HG02852 (cell line): ENCODE measurements at regions not wholly inside any gene's neighbourhood (a gene's known extent, or its start where the extent isn't known, plus 50 kb on each side); places are given as distances from the start of the nearest gene placed in this dataset.
"Not testable (repeated sequence)": the region's sequence is repeated elsewhere in the genome, so short reads cannot be mapped to it uniquely, and the experiment has no call there.

Experiments
- ATAC-seq: cut with Tn5 transposase; IDR thresholded peaks from one replicate; pipeline ENCODE4 v1.9.1; 2021; ENCODE audit warnings: mild to moderate bottlenecking, moderate library complexity; ENCODE audit not compliant: unreplicated experiment

DNA sequence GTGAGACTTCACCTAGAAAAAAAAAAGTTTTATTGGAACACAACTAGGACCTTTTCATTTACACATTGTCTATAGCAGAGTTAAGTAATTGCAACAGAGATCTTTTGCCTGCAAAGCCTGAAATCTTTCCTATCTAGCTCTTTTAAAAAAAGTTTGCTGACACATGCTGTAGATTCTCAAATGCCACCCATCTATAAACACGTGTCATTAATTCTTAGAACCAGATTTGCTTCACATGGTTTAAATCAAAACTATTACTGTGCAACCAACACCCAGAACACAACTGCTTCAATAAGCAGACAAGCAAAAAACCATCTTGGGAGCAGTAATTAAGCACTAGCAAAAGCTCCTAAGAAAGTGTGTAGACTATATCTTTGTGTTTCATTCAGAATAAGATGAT is 55.0 kb downstream of the OXSM start:
- ATAC-seq, result no peak

DNA sequence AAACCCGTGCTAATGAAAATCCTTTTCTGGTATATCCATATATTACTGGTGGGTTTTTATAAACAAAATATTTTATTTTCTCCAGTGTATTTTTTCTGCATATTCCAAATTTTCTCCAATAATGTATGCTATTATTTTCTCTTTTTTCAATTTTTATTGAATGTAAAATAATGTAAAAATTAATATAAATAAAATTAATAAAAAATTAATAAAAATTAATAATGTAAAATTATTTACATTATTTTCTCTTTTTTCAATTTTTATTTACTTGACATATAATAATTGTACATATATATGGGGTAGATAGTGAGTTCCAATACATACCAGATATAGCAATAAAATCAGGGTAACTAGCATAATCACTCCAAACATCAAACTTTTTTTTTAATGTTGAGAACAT is 56.4 kb downstream of the OXSM start:
- ATAC-seq, result no peak

DNA sequence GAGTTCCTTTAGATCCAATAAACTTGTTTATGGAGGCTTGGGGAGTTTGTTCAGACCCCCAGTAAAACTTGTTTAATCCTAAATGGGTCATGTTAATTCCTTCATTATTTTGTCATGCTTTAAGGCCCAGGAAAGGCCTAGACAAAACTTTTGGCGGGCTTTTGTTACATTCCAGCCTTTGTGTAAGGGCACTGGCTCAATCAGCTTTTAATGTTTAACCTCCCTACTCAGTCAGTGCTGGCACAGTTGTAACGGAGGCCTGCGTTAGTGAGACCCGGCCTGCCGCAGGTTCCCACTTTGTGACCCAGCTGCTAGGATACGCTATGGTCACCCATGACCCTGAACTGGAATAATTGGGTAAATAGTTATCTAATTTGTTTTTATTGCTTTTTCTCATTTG is 59.2 kb downstream of the OXSM start:
- ATAC-seq, result no peak

DNA sequence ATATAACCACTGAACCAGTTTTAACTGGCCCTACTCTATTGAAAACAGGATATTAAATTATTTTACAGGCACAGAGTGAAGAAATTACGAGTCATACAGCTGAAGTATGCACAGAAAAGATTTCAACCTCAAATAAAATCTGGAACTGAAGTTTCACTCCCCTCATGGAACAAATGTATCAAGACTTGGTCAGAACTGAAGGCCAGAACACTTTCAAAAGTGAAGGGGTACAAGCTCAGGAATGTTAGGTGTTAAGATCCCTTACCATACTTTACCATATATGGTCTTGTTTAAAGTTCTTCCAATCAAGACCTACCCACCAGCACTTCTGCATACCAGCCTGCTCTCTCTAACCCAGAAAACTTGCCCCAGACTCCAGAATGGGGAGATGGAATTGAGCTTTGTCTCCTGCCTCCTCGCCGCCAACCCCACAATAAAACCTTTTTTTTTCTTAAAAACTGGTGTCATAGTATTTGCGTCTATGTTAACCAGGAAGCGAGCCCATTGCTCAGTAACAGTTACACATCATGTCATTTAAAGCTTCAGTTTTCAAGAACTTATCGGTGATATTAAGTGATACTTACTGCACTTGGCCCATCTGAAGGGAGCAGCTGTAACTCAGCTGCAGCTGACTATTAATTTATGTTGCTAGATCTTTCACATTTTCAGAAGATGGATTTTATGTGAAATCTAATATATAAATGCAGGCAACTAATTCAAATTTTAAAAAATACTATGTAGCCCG is 59.9 kb downstream of the OXSM start:
- no peak for ATAC-seq

DNA sequence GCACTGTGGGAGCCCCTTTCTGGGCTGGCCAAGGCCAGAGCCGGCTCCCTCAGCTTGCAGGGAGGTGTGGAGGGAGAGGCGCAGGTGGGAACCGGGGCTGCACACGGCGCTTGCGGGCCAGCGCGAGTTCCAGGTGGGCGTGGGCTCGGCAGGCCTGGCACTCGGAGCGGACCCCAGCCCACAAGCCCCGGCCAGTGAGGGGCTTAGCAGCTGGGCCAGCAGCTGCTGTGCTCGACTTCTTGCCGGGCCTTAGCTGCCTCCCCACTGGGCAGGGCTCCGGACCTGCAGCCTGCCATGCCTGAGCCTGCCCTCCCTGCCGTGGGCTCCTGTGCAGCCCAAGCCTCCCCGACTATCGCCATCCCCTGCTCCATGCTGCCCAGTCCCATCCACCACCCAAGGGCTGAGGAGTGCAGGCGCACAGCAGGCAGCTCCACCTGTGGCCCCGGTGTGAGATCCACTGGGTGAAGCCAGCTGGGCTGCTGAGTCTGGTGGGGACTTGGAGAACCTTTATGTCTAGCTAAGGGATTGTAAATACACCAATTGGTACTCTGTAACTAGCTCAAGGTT is 61.9 kb downstream of the OXSM start:
- not testable (repeated sequence) for ATAC-seq

DNA sequence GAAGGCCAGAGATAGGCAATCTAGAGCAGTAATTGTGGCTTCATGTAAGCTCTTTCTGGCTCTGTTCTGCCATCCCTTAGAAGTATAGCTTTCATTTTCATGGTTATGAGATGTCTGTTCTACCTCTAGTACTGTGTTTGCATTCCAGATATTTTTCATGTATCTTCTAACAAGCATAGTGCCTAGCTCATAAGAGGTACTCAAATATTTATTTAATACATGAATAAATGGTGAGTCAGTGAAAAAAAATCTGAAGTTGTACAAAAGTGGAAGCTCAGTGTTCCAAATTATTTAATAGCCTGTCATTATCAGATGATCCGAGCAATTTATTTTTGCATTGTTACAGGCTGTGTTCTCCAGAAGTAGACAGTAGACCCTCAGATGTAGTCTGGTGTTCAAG is 64.3 kb downstream of the OXSM start:
- ATAC-seq, result no peak

DNA sequence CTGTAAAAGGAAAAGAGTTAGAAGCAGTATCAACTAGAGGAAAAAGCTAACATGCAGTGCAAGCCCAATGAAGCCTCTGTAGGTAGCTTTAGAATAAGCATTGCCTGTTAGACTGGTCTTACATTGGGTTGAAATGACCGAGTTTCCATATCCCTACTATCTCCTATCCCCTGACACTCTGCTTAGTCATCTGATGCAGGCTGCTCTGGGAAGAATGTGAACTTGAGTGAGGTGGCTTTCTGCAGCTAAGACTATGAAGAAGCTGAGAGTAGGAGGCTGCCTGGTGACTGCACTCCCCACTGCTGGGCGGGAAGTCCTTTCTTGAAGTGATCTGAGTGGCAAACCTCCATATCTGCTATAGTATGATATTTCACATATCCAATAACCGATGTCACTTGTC is 64.7 kb downstream of the OXSM start:
- ATAC-seq, result no peak

DNA sequence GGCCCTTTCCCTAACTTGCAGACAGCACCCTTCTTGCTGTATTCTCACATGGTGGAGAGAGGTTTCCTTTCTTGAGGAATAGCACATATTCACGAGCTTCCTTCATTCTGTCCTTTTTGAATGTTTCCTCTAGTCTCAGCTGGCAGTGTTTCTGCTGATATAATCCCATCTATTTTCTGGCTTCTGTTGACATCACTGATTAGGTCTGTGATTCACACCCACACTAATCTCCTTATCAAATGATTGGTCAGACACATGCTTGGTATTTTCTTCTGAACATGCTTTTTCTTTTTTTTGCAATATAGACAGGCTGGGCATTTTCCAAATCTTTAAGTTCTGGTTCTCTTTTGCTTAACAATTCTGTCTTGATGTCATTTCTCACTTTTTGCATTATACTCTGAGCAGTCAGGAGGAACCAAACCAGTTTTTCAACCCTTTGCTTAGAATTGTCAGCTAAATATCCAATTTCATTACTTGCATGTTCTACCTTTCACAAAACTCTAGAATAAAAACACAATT is 65.4 kb downstream of the OXSM start:
- ATAC-seq, result no peak

DNA sequence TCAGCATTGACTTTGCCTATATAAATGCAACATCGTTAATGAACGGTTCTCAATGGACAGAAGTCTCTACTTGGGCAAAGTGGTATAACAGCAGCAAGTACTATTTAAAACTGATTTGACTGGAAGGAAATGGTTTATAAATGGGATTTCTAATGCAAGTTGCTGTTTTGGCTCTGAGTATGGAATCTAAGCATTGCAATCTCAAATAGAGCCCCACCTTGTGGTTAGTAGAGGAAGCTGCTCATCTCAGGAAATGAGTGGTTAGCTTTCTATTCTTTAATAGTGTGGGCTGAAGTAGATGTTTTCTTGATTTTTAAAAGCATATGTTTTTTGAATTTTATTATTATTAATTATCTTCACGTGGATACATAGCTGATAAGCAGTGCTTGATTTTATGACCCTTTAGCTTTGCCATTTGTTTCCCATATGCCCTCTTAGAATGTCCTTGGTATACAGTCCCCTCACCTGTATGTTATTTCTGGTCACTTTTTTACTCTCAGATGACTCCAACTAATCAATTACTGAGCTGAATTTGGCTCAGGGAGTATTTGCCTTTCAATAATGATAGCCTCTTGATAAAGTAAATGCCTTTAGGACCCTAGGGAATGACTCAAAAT is 67.1 kb downstream of the OXSM start:
- ATAC-seq, result peak; percentile 91

DNA sequence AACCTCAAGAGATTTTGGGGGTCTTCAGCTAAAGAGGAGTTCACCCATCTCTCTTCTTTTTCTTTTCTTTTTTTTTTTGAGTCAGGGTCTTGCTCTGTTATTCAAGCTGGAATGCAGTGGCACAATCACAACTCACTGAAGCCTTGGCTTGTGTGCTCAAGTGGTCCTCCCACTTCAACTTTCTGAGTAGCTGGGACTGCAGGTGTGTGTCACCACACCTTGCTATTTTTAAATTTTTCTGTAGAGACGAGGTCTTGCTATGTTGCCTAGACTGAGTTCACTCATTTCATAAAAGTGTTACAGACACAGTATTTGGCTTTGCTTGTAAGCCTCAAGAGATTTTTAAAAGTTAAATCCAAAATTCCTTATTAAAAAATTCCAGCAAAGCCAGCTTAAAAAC is 71.7 kb downstream of the OXSM start:
- ATAC-seq, result no peak

DNA sequence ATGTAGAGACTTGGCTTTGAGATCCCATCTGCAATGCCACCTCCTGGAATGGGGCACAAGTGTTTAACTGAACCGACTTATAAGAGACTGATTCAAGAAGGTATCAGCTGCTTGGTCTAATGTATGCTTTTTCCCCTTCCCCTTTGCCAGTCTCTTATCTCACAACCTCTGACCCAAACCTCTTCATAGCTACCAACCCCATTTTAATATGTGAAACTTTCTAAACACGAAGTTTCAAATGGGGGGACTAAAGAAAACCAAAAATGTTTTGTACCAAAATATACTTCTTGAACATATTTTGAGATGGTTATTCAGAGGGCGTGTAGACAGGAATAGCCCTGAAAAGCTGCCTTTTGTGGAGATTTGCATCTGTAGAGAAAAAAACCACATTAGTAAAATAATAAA is 73.1 kb downstream of the OXSM start:
- peak; percentile 67 for ATAC-seq

DNA sequence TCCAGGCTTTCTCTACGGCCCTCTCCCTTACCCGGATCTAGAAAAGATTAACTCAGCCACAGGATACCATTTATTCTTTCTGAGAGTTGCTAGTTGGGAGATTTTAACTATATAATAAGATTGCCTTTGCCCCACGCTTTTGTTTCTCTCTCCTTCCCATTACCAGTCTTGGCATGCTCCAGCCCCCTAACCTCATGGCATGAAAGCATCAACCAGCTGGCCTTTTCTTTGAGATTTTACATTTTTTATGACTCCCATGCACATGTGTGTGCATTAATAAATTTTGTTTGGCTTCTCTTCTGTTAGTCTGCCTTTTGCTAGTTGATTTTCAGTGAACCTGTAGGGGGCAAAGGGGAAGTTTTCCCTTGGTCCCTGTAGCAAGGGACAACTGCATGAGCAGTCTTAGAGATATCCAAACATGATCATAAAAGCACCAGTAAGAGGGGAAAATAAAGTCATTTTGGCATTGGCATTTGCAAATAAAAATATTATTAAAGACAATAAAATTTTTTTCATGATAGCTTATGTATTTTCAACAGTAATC is 73.6 kb downstream of the OXSM start:
- ATAC-seq, result peak; percentile 43

DNA sequence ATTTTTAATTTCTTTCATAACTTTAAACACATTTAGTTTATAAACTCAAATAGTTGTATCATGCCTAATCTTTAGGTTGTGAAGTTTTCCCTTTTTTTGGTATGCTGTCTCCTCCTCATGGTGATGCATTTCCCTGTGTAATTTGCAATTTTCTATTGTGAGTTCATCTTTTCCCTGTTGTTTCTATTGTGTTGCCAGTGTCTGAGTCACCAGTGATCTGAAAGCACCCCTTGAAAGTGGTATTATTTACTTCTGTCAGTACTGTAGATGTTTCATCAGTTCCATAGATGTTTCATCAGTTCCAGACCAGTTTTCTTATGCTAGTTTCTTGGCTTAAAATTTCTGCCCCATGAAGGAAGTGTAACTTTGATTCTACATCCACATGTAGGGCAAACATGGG is 80.6 kb downstream of the OXSM start:
- ATAC-seq, result no peak

DNA sequence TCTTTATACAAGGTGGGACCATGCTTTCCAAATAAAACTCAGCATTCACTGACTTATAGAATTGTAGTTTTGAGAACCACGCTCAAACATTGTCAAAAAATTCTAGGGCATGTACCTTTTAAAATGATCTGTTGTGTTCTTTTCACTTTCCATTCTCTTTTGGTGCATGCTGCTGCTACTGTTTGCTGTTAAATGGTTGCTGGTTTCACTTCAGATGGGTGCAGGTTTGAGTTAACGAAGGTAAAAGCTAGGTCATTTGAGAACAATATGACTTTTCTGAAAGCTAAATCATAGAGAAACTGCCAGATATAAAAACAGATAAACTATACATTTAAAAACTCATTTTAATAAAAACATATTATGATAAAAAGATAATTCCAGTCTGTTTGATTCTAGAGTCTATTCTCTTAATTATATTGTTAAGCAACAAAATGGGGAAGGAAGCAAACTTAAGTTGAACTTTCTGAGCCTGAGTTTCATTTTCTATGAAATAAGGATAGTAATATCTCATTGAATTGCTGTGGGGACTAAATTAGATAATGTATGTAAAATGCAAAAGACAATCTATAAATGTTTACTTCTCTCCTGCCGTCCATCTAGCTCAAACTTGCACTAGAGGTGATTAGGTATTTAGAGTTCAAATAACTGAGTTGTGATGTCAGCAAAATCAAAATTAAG is 82.4 kb downstream of the OXSM start:
- peak; percentile 93 for ATAC-seq

DNA sequence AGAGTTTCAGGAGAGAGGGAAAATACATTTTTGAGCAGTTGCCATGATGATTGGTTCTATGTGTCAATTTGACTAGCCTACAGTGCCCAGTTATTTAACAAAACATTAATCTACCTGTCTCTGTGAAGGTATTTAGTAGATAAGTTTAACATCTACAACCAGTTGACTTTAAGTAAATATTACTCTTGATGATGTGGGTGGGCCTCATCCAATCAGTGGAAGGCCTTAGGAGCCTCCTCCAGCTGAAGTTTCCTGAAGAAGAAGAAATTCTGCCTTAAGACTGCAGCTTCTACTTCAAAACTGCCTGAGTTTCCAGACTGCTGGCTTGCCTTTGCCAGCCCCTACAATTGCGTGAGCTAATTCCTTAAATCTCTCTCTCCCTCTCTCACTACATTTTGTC is 93.6 kb downstream of the OXSM start:
- no peak for ATAC-seq

DNA sequence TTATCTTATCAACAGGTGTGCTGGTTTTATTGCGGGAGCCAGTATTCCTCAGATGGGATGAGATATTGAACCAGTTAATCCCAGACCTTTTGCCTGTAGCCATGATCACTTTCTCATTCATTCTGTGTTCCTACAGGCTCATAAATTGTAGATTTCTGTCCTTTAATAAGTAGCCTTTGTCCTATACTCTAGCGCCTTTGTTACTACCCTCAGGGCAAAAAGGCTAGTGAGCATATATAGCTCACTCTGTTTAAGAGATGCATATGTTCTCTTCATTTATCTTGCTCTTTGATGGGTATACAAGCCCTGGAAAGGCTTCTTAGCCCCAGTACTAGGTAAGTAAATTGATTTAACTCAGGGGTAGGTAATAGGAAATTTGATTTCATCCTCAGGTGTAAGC is 95.1 kb downstream of the OXSM start:
- no peak for ATAC-seq

DNA sequence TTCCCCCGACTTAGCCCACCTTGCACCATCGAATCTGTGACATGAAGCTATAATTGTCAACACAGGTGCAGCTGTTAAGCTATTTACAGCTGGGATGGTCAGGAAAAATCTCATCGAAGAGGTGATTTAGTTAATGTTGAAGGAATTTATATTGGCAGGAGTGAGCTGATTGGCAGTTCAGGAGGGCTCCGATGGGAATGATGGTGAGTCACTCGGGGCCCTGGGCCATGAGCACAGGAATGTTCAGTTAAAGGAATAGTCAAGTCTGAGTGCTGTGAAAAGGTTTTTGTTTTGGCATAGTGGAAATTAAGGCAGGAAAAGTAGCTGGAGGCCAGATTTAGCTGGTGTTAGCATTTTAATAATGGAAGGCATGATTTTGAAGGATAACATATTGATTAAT is 95.7 kb downstream of the OXSM start:
- no peak for ATAC-seq

DNA sequence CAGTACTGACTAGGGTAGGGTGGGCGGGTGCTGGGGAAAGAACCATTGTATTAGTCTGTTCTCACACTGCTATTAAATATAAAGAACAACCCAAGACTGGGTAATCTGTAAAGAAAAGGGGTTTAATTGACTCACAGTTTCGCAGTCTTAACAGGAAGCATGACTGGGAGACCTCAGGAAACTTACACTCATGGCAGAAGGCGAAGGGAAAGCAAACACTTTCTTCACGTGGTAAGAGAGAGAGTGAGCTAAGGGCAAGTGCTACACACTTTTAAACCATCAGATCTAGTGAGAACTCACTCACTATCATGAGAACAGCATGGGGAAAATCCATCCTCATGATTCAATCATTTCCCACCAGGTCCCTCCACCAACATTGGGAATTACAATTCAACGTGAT is 98.0 kb downstream of the OXSM start:
- no peak for ATAC-seq

DNA sequence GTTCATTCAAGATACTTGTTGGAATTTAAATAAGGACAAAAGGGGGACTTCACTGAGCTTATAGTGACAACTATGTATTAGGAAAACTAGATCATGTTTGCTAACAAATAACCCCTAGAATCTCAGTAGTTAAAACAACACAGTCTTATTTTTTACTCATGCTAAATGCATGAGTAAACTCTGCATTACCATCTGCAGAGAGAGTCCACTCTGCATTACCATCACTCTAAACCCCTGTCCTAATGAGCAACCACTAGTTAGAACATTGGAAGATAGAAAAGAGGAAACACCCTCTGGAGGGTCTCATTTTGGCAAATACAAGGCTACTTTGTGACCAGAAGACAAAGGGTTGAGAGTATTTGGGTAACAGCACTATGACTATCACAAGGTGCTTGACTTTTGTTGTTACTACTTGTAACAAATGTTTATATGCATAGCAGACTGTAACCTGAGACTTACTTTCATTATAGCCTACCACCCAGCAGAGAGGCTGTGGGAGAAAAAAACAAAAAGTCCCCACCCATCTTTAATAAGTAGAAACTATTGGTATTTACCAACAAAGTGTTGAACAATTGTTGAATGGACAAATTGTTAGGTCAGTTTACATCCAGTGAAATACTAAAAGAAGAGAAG is 99.1 kb downstream of the OXSM start:
- ATAC-seq, result no peak

DNA sequence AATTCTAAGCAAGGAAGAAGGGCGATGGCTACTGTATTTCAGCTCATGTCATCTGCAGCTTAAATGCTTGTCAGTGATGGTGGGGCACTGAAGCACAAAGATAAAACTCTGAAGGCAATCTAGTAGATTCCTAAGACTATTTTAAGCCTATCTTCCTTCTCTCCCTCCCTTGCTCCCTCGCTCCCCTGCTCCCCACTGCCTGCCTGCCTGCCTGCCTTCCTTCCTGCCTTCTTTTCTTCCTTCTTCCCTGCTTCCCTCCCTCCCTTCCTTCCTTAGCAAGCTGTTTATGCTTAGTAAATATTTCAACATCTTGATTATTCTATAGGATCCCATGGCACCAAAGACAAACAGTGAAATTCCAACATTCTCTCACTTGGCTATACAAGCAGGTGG is 99.6 kb downstream of the OXSM start:
- ATAC-seq, result no peak

DNA sequence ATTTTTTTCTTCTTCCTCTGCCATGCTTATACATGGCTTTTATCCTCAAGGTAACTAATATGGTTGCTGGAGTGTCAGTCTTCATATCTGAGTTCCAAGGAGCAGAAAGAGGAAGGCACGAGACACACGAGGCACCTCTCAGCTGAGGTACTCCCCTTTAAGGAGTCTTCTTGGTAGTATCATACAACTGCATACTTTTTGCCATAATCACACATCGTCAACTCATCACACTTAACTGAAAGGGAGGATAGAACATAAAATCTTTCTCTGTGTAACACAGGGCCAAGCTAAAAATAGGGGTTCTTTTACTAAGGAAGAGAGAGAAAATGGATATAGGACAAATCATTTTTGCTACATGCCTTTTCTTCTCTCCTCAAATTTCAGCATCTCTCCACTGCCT is 104.2 kb downstream of the OXSM start:
- ATAC-seq, result no peak
